Stimulated activated CD4-positive, alpha-beta T cell treated with anti-CD3 and anti-CD28 coated beads, Interleukin-2, amount 100 ng/mL, for 4 hours (primary cell): ENCODE measurements at regions not wholly inside any gene's neighbourhood (a gene's known extent, or its start where the extent isn't known, plus 50 kb on each side); places are given as distances from the start of the nearest gene placed in this dataset.

Experiments
- DNase-seq: peaks from one replicate; pipeline ENCODE4 v3.0.0-alpha.2; 2020; ENCODE audit warnings: low read depth

GRCh38 chr2:238963161-238963970, 115.5 kb downstream of the TWIST2 start:
- no peak for DNase-seq

GRCh38 chr2:238963971-238964328, 116.1 kb downstream of the TWIST2 start:
- DNase-seq: no peak

- DNase-seq: no peak
Observed at GRCh38 chr2:238964544-238965067, 116.7 kb downstream of the TWIST2 start.

GRCh38 chr2:238965371-238966071, 117.6 kb downstream of the TWIST2 start:
- no peak for DNase-seq

GRCh38 chr2:238966072-238966937, 118.4 kb downstream of the TWIST2 start:
- no peak for DNase-seq

- no peak for DNase-seq
Observed at GRCh38 chr2:238967031-238967977, 119.4 kb downstream of the TWIST2 start.

- DNase-seq: no peak
Observed at GRCh38 chr2:238967978-238968360, 120.1 kb downstream of the TWIST2 start.

- no peak for DNase-seq
Observed at GRCh38 chr2:238968616-238969384, 120.9 kb downstream of the TWIST2 start.

GRCh38 chr2:238969857-238970256, 122.0 kb downstream of the TWIST2 start:
- DNase-seq: no peak

- peak; percentile 13 for DNase-seq
Observed at GRCh38 chr2:238970553-238971081, 122.7 kb downstream of the TWIST2 start.

- no peak for DNase-seq
Observed at GRCh38 chr2:238971318-238972145, 123.6 kb downstream of the TWIST2 start.

GRCh38 chr2:238972146-238972445, 124.2 kb downstream of the TWIST2 start:
- no peak for DNase-seq

GRCh38 chr2:238973038-238973739, 125.3 kb downstream of the TWIST2 start:
- no peak for DNase-seq

GRCh38 chr2:238974081-238974480, 126.2 kb downstream of the TWIST2 start:
- no peak for DNase-seq

GRCh38 chr2:238974501-238975166, 126.7 kb downstream of the TWIST2 start:
- no peak for DNase-seq

- DNase-seq: no peak
Observed at GRCh38 chr2:238975408-238975807, 127.5 kb downstream of the TWIST2 start.

- no peak for DNase-seq
Observed at GRCh38 chr2:238978497-238978896, 130.6 kb downstream of the TWIST2 start.

- DNase-seq: no peak
Observed at GRCh38 chr2:238979636-238980035, 131.8 kb downstream of the TWIST2 start.
